A204.1 (cell line): ENCODE measurements at regions not wholly inside any gene's neighbourhood (a gene's known extent, or its start where the extent isn't known, plus 50 kb on each side); places are given as distances from the start of the nearest gene placed in this dataset.

ENCODE experiments used
- FAIRE-seq: peaks from 2 replicates; lab custom pipeline; 2012; peaks lifted over from hg19 to GRCh38; lab: Jason Lieb, UNC

DNA sequence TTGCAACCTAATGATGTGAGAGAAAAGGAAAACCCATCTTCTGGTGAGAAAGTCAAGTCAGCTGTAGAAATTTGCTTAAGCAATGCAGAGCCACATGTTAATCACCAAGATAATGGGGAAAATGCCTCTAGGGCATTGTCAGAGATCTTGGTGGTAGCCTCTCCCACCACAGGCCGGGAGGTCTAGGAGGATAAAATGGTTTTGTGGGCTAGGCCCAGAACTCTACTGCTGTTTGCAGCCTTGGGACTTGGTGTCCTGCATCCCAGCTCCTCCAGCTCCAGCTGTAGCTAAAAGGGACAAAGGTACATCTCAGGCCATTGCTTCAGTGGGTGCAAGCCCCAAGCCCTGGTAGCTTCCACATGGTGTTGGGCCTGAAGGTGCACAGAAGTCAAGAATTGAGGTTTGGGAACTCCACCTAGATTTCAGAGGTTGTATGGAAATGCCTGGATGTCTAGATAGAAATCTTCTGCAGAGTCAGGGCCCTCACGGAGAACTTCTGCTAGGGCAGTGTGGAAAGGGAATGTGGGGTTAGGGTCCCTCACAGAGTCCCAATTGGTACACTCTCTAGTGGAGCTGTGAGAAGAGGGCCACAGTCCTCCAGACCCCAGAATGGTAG is 382.2 kb upstream of the KLHL1 start:
- no peak for FAIRE-seq

DNA sequence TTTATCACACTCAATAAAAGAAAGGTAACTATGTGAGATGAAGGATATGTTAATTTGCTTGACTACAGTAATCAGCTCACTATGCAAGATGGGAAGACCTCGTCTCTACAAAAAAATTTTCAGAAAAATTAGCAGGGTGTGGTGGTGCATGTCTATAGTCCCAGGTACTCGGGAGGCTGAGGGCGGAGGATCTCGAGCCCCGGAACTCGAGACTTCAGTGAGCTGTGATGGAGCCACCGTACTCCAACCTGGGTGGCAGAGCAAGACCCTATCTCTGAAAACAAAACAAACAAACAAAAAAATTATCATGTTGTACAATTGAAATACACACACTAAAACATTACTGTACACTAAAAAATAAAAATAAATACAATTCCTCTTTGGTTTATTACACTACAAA is 376.7 kb upstream of the KLHL1 start:
- FAIRE-seq, result no peak

DNA sequence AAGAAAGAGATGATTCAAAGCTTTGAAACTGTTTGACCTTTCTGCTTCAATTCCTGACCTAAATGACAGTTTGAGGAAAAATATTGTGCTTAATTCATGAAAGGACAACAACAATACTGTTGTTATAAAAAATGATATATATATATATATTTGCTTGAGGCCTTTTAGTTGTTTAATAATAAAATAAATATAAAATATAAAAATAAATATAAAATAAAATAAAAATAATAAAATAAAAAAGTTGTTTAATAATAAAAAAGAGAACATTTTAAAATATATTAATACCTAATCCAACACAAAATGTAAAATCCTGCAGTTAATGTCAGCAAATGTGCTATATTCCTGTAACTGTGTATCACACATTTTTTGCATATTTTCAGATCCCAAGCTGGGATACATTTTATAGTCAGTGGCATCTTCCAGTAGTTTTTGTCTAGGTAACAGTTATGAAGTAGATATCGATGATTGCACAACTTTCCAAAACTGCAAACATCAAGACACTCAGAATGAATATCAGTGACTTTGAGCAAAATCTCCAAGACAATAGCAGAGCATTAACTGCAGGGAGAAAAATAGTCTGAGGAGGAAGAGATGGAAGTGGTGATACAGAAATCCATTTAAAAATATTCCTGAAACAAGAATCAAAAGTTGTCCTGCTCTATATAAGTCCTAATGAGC is 375.5 kb upstream of the KLHL1 start:
- peak; percentile 87 for FAIRE-seq

DNA sequence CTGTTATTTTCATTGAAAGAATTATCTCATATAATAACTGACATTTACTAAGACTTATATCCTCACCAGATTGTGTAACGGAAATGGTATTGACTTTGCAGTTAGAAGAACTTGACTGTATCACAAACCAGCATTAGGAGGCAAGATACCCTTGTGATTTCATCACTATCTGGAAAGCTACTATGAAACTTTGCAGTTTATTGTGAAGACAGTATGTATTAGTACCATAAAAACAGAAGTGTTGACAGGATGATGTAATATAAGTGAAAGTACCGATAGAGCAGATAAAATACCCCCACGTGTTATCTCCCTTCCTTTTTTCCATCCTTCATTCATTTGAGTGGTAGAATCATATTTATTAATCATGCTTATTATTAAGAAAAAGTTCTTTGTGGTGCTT is 365.7 kb upstream of the KLHL1 start:
- FAIRE-seq, result no peak

DNA sequence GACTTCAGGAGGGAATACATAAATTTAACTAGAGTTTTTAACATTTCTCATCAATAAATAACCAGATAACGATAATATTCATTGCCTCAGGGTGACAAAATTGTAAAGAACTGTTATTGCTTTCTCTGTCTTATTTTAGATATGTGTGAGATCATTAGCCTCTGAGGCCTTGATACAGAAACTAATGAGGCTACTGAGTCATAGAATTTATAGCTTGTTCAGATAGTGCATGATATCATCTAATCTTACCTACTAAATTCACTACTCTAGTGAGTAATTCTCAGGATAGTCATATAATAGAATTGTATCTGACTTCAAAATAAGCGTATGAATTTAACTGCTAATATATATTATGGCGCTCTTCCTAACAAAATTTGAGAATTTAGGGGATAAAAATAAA is 360.8 kb upstream of the KLHL1 start:
- no peak for FAIRE-seq

DNA sequence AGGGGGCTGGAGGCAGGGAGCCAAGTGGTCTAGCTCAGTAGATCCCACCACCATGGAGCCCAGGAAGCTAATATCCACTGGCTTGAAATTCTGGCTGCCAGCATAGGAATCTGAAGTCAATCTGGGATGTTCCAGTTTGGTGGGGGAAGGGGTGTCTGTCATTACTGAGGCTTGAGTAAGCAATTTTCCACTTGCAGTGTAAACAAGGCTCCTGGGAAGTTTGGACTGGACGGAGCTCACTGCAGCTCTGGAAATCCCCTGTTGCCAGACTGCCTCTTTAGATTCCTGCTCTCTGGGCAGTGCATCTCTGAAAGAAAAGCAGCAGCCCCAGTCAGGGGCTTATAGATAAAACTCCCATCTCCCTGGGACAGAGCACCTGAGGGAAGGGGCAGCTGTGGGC is 349.2 kb upstream of the KLHL1 start:
- FAIRE-seq, result no peak

DNA sequence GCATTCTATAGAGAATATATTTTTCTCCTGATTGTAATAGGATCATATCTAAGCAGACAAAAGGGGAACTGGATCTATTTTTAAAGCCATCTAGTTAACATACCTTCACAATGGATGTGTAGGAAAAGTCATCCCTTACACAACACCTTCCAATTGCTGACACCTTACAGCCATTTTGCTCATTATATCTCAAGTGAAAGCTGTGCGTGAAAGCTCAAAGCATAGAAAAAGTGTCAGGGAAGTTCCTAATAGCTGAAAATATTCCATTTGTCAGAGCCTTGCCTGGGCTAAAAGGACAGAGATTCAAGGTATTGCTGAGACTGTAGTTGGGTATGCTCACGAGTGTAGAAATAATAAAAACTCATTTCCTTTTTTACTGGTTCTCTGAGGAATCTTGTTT is 340.6 kb upstream of the KLHL1 start:
- FAIRE-seq, result no peak

DNA sequence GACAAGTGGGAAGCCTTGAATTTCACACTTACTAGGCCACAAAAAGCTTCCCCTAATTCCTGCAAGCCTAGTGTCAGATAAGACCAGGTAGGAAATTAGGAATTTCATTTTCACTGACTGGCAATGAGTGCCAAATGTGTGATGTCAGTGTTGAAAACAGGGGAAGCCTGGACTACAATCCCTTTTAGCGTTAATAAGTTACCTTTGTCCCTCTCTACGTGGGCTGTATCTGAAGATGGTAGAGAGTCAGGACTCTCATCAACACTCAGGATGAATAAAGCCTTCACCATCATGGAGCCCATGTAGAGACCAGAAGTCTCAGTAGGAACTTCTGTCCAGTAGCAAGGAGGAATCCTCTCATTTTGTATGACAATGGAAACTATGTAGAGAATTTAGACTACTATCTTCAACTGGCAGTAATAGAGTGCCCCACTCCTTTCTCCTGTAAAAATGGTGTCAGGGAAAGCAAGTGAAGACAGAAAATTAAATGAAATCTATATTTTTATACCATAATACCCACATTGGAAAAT is 324.1 kb upstream of the KLHL1 start:
- no peak for FAIRE-seq

DNA sequence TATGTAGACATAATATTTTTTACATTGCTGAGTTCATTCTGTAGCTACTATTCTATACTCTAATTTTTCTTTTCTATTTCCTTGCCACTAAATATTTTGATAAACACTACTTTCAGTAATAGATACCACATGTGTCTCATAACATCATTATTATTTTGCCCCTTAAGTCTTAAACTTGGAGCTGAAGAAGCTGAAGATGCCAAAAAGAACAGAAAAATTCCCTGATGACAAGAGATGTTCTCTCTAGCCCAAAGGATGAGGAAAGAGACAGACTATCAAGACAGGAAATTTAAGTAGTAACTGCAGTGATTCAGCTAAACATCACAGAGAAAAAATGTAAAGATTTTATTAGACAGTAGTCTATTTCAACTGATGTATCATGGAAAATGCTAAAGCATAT is 322.0 kb upstream of the KLHL1 start:
- FAIRE-seq, result no peak

DNA sequence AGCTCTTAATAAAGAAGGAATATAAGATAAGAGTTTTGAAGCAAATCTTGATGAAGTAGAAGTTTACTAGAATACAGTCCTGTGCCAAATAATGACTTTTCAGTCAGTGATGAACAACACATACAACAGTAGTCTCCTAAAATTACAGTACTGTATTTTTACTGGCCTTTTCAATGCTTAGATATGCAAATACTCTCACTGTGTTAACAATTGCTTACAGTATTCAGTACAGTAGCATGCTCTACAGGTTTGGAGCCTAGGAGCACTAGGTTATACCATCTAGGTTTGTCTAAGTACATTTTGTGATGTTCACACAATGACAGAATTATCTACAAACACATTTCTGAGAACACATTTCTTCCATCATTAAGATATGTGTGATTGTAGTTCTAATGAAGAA is 316.7 kb upstream of the KLHL1 start:
- FAIRE-seq, result no peak

DNA sequence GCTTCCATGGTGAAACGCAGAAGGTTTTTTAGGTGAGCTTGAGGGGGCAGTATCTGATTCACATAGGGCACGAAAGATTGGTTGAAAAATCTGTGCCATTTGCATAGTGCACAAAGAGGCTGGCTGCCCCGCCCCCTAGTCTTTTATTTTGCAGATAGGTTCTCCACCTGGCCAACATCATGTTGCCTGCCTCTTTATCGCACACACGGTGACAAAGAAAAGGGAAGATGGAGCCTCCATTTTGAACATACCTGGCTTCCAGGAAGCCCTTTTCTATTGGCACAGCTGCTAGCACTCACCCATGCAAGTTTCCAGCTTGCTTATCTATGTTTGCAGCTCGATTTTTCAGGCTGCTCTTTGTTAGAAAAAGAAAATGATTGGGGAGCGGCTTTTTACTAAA is 316.2 kb upstream of the KLHL1 start:
- FAIRE-seq, result no peak

DNA sequence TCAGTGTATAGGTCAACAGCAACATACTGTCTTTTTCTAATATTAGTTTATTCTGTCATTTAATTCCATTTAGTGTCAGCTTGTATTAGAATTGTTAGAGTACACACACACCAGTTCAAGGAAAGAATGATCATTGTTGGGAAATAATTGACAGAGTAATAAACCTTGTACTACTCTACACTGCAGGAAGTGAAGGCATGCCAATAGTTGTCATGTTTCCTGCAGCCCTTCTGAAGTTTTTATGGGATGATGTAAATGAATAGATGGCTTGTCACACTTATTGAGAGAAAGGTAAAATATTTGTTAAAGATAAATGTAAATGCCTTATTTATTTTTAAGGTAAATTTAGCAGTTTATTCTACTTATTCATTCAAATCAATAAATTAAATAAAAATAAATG is 306.9 kb upstream of the KLHL1 start:
- FAIRE-seq, result no peak

DNA sequence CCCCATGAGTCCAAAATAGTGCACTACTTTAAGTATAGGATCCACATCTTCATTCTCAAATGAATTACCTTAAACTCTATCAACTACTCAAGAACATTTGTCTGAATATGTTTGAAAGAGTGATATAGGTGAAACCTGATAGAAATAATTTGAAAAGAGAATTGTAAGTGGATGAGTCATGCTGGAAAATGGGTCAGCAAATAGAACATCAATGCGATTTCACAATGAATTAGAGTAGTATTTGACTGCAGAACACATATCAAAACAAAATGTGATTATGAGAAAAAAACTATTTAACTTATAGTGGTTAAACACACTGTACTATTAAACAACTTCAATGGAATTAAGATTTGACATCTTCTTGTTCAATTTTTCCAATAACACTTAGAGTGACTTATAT is 300.6 kb upstream of the KLHL1 start:
- FAIRE-seq, result no peak

DNA sequence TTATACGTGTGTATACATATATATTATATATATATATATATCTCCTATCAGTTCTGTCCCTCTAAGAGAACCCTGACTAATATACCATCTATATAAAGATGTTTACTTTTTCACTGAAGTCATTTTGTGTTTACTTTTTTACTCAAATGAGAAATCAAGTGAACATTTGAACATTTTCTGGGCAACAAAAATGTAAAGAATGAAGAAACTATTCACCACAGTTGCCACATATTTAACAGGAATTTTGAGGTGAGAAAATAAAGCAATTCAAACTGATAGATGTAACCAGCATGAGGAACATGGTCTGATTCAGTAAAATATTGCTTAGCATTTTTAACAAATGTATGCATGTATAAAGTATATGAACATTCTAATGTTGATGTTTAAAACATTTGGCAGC is 299.2 kb upstream of the KLHL1 start:
- FAIRE-seq, result no peak

DNA sequence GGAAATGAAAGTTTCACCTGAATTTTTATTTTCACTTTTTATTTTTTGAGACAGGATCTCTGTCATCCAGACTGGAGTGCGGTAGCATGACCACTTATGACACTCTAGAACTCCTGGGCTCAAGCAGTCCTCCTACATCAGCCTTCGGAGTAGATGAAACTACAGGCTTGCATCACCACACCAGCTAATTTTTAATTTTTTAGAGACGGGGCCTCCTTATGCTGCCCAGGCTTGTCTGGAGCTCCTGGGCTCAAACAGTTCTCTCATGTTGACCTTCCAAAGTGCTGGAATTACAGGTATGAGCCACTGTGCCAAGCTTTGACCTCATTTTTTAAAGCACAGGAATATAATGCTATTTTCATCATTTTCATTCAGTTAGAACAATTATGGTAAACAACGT is 297.0 kb upstream of the KLHL1 start:
- FAIRE-seq, result no peak

DNA sequence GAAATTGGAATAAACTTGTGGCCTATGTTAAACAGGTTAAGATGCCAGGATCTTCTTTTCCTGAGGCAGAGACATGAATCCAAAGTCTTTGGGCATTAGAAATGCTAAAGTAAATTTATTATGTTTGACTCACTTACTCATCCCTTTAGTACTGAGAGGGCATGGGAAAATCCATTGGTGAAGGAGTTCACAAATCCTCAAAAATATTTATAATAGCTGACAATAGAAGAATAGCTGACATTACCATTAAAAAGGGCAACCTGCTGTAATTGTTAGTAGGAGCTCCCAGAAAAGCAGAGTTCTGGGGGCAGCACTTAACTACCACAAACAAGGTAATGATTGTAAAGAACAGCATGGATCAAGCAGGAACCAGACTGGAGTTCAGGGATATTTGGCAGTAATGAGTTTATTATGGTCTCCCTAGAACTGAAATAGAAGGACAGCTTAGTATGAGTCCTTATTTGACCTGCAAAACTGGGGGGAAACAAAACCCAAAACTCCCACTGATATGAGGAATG is 285.8 kb upstream of the KLHL1 start:
- no peak for FAIRE-seq

DNA sequence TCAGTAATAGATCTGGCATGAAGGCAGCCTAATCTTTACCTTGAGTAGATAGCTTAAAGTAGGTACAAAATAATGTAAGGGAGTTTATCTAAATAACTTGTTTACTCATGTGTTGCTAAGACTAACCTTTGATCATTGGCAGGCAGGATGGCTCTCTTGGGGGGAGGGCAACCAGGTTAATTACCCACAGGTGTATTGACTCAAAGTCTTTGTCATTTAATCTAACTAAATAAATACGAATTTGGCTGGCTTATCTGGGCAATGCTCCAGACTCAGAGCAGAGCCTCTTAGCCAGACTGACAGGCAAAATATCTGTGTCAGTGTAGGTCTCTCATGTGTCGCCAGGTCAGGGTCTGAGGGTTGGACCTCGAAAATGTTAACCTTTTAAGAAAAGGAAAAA is 283.4 kb upstream of the KLHL1 start:
- no peak for FAIRE-seq

DNA sequence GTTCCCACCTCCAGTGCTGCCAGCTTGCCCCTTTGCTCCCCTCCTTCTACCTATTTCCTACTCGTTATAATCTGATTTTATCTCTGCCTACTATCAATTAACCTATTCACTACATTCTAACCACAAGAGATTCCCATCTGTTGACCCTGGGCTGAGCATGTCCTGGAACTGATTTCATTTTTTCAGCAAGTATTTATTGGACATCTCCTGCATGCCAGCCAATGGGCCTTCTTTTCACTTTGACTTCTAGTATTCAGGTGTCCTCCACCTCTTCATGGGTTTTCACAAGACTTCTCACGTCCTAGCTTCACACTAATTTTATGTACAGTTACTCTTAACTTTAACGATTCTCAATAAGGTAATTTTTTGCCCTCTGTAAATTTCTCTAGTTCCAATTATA is 282.7 kb upstream of the KLHL1 start:
- no peak for FAIRE-seq

DNA sequence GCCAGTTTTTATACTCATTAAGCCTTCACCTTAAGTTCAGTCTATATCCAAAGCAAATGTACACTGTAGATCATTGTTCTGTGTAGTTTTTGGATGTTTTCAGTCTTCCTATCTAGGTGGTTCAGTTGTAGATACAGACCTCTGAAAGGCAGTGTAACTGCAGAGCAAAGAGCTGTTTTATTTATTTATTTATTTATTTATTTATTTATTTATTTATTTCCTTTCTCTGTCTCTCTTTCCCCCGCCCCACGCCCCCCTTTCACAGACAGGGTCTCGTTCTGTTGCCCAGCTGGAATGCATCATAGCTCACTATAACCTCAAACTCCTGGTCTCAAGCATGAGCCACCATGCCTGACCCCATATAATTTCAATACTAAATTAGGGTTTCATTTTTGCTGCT is 281.8 kb upstream of the KLHL1 start:
- no peak for FAIRE-seq

DNA sequence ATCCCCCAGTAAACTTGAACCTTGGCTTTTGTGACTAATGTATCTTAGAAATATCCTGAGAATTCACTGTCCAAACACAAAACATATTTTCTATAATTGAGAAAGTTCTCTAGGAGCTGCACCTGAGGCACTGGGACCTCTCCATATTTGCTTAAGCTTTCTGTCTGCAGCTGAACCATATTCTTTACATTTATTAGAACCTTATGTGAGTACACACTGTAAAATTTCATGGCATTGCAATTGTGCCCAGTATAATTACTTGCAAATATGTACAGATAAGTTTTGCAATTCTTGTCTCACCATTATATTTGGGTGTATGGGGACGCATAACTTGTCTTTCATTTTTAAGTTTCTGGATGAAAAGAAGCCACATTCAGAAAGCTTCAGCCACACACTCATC is 280.7 kb upstream of the KLHL1 start:
- no peak for FAIRE-seq

DNA sequence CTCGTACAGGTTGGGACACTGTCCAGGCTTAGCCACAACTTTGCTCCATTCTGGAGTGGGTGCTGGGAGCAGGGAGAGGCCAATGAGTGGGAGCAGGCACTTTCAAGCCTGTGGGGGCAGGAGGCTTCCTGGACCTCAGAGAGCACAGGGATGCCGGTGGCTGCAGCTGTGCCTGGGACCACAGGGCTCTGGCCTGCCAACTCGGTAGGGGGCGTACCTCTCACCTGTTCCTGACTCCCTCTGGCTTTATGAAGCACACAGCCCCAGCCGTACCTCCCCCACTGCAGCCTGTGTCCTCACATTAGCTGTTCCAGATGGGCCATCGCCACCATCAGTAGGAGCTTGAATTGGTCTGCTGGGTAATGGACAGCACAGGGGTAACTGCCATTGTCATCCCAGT is 278.7 kb upstream of the KLHL1 start:
- no peak for FAIRE-seq

DNA sequence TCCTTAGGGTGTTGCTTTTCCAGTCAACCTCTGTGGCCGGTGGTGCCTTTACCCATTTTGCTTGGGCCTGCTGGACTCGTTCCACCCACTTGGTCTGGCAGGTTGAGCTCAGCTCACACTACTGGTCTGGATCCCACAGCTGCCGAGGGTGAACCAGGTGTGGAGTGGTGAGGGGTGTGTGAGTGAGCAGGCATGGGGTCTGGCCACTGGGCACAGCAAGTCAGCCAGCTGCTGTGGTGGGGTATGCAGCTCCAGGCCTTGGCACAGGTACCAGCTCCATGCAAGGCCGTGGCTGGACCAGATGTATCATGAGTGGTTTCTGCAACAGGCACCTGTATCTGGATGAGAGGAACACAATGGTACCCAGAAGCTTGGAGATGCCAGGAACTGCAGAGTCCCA is 277.6 kb upstream of the KLHL1 start:
- FAIRE-seq, result no peak

DNA sequence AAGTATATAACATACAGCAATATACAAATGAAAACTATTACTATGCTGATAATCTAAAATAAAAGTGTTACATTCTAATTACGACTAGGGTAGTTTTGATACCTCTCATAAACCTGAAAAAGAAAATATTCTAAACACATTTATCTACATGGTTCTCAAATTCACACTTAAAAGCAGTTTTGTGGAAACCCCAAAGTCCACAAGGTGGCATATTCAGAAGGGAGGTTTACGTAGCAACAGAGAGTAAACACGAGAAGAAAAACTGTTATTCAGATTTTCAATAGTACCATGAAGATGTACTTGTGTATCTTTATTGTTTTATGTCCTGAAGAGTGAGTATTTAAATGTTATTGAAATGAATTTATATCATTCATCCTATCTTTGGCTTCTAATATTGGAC is 275.9 kb upstream of the KLHL1 start:
- no peak for FAIRE-seq

DNA sequence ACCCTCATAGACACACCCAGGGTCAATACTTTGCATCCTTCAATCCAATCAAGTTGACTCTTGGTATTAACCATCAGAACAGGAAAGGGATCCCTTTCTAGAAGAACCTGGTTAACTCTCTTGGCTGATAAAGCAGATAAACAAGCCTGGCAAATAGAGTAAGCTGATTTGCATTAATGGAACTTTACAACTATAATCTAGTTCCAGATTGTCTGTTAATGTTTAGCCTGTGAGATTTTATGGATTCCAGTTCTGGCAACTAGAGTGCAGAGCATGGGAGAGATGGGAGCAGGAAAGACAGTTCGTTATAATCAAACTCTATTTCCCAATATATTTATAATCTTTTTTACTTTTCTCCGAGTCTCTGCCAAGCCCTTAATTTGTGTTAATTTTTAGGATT is 272.6 kb upstream of the KLHL1 start:
- no peak for FAIRE-seq
